Neural progenitor cell (in vitro differentiated cells): ENCODE measurements at regions not wholly inside any gene's neighbourhood (a gene's known extent, or its start where the extent isn't known, plus 50 kb on each side); places are given as distances from the start of the nearest gene placed in this dataset.

ENCODE experiments used
- EZH2 ChIP-seq: fragments of 200-600 bp; sonication (generic); IDR thresholded peaks from 2 replicates; pipeline ENCODE4 v1.6.1; 2017; ENCODE audit warnings: antibody characterized with exemption, mild to moderate bottlenecking, moderate library complexity
- TF ChIP-seq, protein P1 (sequence below): fragments of 200-600 bp; sonication (generic); IDR thresholded peaks from 2 replicates; pipeline ENCODE4 v1.5.1; 2017; ENCODE audit warnings: antibody characterized with exemption, mild to moderate bottlenecking

DNA sequence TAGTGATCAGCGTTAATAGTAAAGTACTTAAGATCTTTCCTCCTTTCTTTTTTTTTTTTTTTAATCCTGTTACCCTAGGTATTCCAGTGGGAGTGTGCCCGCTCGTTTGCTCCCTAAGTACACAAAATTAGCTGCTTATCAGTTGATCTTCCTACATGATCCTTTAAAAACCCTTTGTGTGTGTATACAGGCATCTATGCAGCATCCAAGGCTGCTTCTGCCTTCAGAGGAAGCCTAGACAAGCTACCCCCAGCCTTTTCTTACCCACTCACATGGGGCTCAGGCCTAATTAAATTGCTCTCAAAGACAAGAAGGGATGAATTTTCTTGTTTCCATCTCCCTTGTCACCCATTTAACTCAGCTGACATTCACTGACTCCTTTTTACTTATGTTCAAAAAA lies 343.4 kb upstream of the LMO3 start:
- TF ChIP-seq, protein P1, sequence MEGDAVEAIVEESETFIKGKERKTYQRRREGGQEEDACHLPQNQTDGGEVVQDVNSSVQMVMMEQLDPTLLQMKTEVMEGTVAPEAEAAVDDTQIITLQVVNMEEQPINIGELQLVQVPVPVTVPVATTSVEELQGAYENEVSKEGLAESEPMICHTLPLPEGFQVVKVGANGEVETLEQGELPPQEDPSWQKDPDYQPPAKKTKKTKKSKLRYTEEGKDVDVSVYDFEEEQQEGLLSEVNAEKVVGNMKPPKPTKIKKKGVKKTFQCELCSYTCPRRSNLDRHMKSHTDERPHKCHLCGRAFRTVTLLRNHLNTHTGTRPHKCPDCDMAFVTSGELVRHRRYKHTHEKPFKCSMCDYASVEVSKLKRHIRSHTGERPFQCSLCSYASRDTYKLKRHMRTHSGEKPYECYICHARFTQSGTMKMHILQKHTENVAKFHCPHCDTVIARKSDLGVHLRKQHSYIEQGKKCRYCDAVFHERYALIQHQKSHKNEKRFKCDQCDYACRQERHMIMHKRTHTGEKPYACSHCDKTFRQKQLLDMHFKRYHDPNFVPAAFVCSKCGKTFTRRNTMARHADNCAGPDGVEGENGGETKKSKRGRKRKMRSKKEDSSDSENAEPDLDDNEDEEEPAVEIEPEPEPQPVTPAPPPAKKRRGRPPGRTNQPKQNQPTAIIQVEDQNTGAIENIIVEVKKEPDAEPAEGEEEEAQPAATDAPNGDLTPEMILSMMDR: no peak
- no peak for TF ChIP-seq EZH2
